Cardiac muscle cell (in vitro differentiated cells and primary cell): ENCODE measurements at regions not wholly inside any gene's neighbourhood (a gene's known extent, or its start where the extent isn't known, plus 50 kb on each side); places are given as distances from the start of the nearest gene placed in this dataset.

Source experiments
- DNase-seq, 2 donors: peaks; one replicate each; pipeline versions ENCODE4 v3.0.0 to v3.0.0-alpha.2; 2010 to 2017; ENCODE audit warnings: low read depth in 1 of 2, low spot score in 1 of 2
- H3K27ac ChIP-seq: fragments of 200-600 bp; sonication (generic); 2 replicates; pipeline ENCODE4 v1.5.1; 2016
- H3K27me3 ChIP-seq: fragments of 200-600 bp; sonication (generic); 2 replicates; pipeline ENCODE4 v1.6.0; 2016; ENCODE audit warnings: control low read depth
- H3K36me3 ChIP-seq: fragments of 200-600 bp; sonication (generic); 2 replicates; pipeline ENCODE4 v1.5.1; 2016; ENCODE audit warnings: control low read depth
- H3K4me1 ChIP-seq: fragments of 200-600 bp; sonication (generic); 2 replicates; pipeline ENCODE4 v1.8.1; 2017; ENCODE audit warnings: low read depth, mild to moderate bottlenecking, mixed run types
- H3K4me3 ChIP-seq: fragments of 200-600 bp; sonication (generic); 2 replicates; pipeline ENCODE4 v1.5.1; 2016; ENCODE audit warnings: mild to moderate bottlenecking
- H3K9me3 ChIP-seq: fragments of 200-600 bp; sonication (generic); 2 replicates; pipeline ENCODE4 v1.5.1; 2017; ENCODE audit warnings: low read depth, mild to moderate bottlenecking, control low read depth
- TF ChIP-seq, protein P1 (sequence below): IDR thresholded peaks from 2 replicates; pipeline ENCODE4 v1.5.1; 2012; ENCODE audit warnings: low read depth, mild to moderate bottlenecking, low read length

DNA sequence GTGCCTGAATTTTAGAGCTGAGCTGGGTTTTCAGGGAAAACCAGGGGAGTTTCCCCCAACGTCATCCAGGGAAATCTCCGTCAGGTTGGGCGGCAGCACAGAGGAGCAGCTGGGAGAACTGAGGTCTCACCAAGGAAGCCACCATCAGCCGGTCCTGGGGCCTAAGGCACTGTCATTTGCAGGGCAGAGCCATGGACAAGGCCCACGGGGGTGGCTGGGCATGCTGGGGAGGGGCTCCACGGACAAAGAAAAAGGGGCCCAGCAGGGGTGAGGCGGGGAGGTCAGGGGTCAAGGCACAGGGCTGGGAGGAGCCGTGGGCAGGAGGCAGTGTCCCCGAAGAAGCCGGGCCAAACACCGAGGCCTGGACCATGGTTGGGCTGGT lies 109.8 kb downstream of the HMX1 start:
- no peak for DNase-seq
- Histone ChIP-seq H3K4me1 (no peaks in the 10 kb centered on the region), H3K9me3 (no peaks in the 10 kb centered on the region), H3K27me3 (no peaks in the 10 kb centered on the region), H3K36me3 (no peaks in the 10 kb centered on the region), H3K4me3 (no peak overlapping the region), H3K27ac (no peak overlapping the region)
- TF ChIP-seq, protein P1, sequence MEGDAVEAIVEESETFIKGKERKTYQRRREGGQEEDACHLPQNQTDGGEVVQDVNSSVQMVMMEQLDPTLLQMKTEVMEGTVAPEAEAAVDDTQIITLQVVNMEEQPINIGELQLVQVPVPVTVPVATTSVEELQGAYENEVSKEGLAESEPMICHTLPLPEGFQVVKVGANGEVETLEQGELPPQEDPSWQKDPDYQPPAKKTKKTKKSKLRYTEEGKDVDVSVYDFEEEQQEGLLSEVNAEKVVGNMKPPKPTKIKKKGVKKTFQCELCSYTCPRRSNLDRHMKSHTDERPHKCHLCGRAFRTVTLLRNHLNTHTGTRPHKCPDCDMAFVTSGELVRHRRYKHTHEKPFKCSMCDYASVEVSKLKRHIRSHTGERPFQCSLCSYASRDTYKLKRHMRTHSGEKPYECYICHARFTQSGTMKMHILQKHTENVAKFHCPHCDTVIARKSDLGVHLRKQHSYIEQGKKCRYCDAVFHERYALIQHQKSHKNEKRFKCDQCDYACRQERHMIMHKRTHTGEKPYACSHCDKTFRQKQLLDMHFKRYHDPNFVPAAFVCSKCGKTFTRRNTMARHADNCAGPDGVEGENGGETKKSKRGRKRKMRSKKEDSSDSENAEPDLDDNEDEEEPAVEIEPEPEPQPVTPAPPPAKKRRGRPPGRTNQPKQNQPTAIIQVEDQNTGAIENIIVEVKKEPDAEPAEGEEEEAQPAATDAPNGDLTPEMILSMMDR = no peak

DNA sequence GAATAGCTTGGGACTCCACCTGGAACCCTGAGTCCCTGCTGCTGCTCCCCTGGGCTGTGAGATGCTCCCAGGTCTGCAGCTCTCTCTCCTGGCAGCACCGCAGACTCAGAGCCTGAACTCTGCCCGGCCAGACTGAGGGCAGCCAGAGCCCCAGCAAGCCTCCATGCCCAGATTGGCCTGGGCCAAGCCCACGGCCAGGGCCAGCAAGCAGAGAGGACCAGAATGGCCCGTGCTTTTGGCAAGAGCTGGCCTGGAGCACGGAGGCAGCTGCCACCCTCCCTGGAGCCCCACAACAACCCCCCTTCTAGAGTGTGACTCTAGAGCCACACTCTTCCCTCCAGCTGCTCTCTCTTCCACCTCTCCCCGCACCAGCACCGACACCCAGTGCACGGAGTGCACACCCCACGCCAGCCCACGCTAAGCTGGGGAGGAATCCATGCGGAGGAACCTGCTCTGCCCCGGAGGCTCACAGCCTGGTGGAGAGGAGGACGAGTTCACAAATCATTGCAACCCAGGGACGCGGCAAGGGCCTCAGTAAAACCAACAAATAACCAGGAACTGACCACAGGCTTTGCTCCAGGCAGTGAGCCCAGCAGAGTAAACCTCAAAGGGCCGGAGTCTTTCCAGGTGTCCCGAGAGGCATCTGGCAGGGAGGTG lies 110.3 kb downstream of the HMX1 start:
- TF ChIP-seq, protein P1 = no peak
- Histone ChIP-seq H3K27ac (no peak overlapping the region), H3K36me3 (no peaks in the 10 kb centered on the region), H3K4me1 (no peaks in the 10 kb centered on the region), H3K9me3 (no peaks in the 10 kb centered on the region), H3K4me3 (no peak overlapping the region), H3K27me3 (no peaks in the 10 kb centered on the region)
- DNase-seq = no peak

DNA sequence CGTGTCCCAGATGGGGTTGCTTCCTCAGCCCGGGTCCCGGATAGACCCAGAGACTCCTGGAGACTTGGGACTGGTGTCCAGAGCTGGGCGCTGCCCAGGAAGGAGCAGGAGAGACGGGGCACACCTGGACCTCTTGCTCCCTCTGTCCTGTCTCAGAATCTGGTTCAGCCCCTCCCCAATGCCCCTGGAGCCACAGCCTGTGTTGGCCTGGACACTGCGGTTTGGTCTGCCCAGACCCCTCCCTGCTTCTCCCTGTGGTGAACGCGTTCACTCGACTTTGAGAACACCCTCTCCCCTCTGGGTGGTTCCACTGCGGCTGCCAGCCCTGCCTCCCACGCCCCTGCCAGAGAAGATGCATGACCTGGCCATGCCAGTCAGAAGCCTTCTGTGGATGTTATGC lies 111.1 kb downstream of the HMX1 start:
- TF ChIP-seq, protein P1 = no peak
- DNase-seq = no peak
- Histone ChIP-seq H3K9me3 (no peaks in the 10 kb centered on the region), H3K27me3 (no peaks in the 10 kb centered on the region), H3K4me1 (no peaks in the 10 kb centered on the region), H3K36me3 (no peaks in the 10 kb centered on the region), H3K27ac (no peak overlapping the region), H3K4me3 (no peak overlapping the region)

DNA sequence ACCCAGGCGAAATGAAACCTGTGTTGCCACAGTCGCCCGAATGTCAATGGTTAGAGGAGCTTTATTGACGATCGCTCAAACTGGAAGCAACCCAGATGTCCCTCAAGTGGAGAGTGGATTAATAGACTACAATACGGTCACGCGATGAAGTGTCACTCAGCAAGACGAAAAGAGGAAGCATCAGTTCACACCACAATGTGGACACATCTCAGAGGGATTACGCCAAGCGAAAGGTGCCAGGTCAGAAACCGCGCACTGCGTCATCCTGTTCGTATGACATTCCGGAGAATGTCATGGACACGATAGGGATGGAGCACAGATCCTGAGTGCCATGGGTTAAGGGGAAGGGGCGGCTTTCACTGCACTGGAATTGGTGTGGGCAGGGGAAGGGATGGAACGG lies 111.7 kb downstream of the HMX1 start:
- no peak overlapping the region for H3K4me3 ChIP-seq
- H3K36me3 ChIP-seq = no peaks in the 10 kb centered on the region
- no peaks in the 10 kb centered on the region for H3K4me1 ChIP-seq
- TF ChIP-seq, protein P1 = no peak
- H3K27ac ChIP-seq = no peak overlapping the region
- H3K27me3 ChIP-seq = no peaks in the 10 kb centered on the region
- no peaks in the 10 kb centered on the region for H3K9me3 ChIP-seq
- no peak for DNase-seq

DNA sequence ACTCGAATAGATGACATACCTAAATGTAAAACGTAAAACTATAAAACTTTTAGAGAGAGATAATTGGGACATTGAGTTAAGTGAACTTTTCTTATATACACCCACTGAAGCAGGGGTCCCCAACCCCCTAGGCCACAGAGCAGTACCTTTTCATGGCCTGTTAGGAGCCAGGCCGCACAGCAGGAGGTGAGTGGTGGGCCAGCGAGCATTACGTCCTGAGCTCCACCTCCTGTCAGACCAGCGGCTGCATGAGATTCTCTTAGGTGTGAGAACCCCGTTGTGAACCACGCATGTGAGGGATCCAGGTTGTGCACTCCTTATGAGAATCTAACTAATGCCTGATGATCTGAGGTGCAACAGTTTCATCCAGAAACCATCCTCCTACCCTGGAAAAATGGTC lies 114.8 kb downstream of the HMX1 start:
- Histone ChIP-seq H3K27me3 (peaks cover 2% of the 10 kb centered on the region), H3K4me3 (no peak overlapping the region), H3K4me1 (no peaks in the 10 kb centered on the region), H3K9me3 (no peaks in the 10 kb centered on the region), H3K27ac (no peak overlapping the region), H3K36me3 (no peaks in the 10 kb centered on the region)
- DNase-seq = no peak
- TF ChIP-seq, protein P1 = no peak
